Keratinocyte (primary cell): ENCODE measurements at regions not wholly inside any gene's neighbourhood (a gene's known extent, or its start where the extent isn't known, plus 50 kb on each side); places are given as distances from the start of the nearest gene placed in this dataset.

Experiments used
- DNase-seq: peaks from one replicate; pipeline ENCODE4 v3.0.0-alpha.2; 2011; ENCODE audit warnings: low read depth, missing footprints, low spot score
- FAIRE-seq: peaks from 2 replicates; lab custom pipeline; 2011; peaks lifted over from hg19 to GRCh38; lab: Jason Lieb, UNC
- H2AFZ ChIP-seq: 2 replicates; pipeline ENCODE4 v1.6.0; 2012; ENCODE audit warnings: low read length, control low read depth, inconsistent platforms; ENCODE audit not compliant: control insufficient read depth
- H3K27ac ChIP-seq: 2 replicates; pipeline ENCODE4 v1.5.1; 2011; ENCODE audit warnings: low read length; ENCODE audit not compliant: control insufficient read depth, insufficient read depth
- H3K27me3 ChIP-seq: 3 replicates; pipeline ENCODE4 v1.6.0; 2011; ENCODE audit warnings: low read length; ENCODE audit not compliant: control insufficient read depth, insufficient read depth; ENCODE audit errors: extremely low read depth
- H3K36me3 ChIP-seq, 2 experiments: 2 replicates in 1 of 2; 3 replicates in 1 of 2; pipeline ENCODE4 v1.5.1; 2011; ENCODE audit warnings: low read length in 2 of 2, mild to moderate bottlenecking in 1 of 2; ENCODE audit not compliant: control insufficient read depth in 2 of 2, insufficient read depth in 2 of 2; ENCODE audit errors: extremely low read depth in 1 of 2
- H3K4me1 ChIP-seq: 3 replicates; pipeline ENCODE4 v1.5.1; 2011; ENCODE audit warnings: low read length; ENCODE audit not compliant: control insufficient read depth, insufficient read depth; ENCODE audit errors: extremely low read depth
- H3K4me2 ChIP-seq: 3 replicates; pipeline ENCODE4 v1.6.0; 2011; ENCODE audit warnings: low read depth, low read length; ENCODE audit not compliant: control insufficient read depth, insufficient read depth; ENCODE audit errors: extremely low read depth
- H3K4me3 ChIP-seq, 3 experiments: fragments of 200-600 bp in 1 of 3; sonication (generic) in 1 of 3; 2 replicates in 2 of 3; 3 replicates in 1 of 3; pipeline ENCODE4 v1.5.1; 2011 to 2016; ENCODE audit warnings: low read length in 3 of 3, mild to moderate bottlenecking in 3 of 3, control low read depth in 2 of 3, inconsistent platforms in 1 of 3, low read depth in 1 of 3, mixed read lengths in 1 of 3, mixed run types in 1 of 3, moderate library complexity in 1 of 3; ENCODE audit not compliant: control insufficient read depth in 2 of 3, insufficient read depth in 2 of 3; ENCODE audit errors: extremely low read depth in 1 of 3
- H3K79me2 ChIP-seq: 2 replicates; pipeline ENCODE4 v1.6.0; 2012; ENCODE audit warnings: low read length; ENCODE audit not compliant: control insufficient read depth, insufficient read depth
- H3K9ac ChIP-seq: 3 replicates; pipeline ENCODE4 v1.6.0; 2011; ENCODE audit warnings: low read length; ENCODE audit not compliant: control insufficient read depth, insufficient read depth; ENCODE audit errors: extremely low read depth
- H3K9me1 ChIP-seq: 3 replicates; pipeline ENCODE4 v1.6.0; 2011; ENCODE audit warnings: low read length; ENCODE audit not compliant: control insufficient read depth, insufficient read depth; ENCODE audit errors: extremely low read depth
- H3K9me3 ChIP-seq: 2 replicates; pipeline ENCODE4 v1.5.1; 2012; ENCODE audit warnings: low read depth, low read length; ENCODE audit not compliant: control insufficient read depth
- H4K20me1 ChIP-seq: 3 replicates; pipeline ENCODE4 v1.6.0; 2011; ENCODE audit warnings: low read length; ENCODE audit not compliant: control insufficient read depth, insufficient read depth; ENCODE audit errors: extremely low read depth
- CTCF ChIP-seq, 3 experiments: IDR thresholded peaks in 1 of 3; conservative IDR thresholded peaks in 1 of 3; optimal IDR thresholded peaks in 1 of 3; 2 replicates in 2 of 3; 3 replicates in 1 of 3; pipeline versions ENCODE3 to v1.5.1; 2011; ENCODE audit warnings: low read length in 3 of 3, mild to moderate bottlenecking in 3 of 3, moderate library complexity in 2 of 3, control low read depth in 1 of 3, inconsistent platforms in 1 of 3; ENCODE audit not compliant: insufficient read depth in 2 of 3; ENCODE audit errors: extremely low read depth in 1 of 3
- EZH2 ChIP-seq: IDR thresholded peaks from one replicate; pipeline ENCODE4 v1.6.1; 2012; ENCODE audit warnings: inconsistent platforms, mild to moderate bottlenecking, low read length, moderate library complexity
- dilution Hi-C: fragments of 300-500 bp; cut with MboI; formaldehyde crosslinking; loops from one replicate; pipeline ENCODE4 v1.7.0; 2020; ENCODE audit warnings: low sequenced_read_pairs; ENCODE audit not compliant: extremely low pct_ligation_motif_present

- no peak for DNase-seq
- no peaks in the 10 kb centered on the region for H4K20me1 ChIP-seq
- no peaks in the 10 kb centered on the region for H3K9me3 ChIP-seq
- H3K36me3 ChIP-seq, result no peaks in the 10 kb centered on the region
- H3K27me3 ChIP-seq, result no peaks in the 10 kb centered on the region
- dilution Hi-C loops, result no loop called here
- H3K27ac ChIP-seq, result no peak overlapping the region
- H3K9me1 ChIP-seq, result no peaks in the 10 kb centered on the region
- H3K4me2 ChIP-seq, result no peak overlapping the region
- no peak for TF ChIP-seq EZH2
- no peak for TF ChIP-seq CTCF (optimal IDR thresholded peaks at IDR 0.05 in 1 of 3, IDR thresholded peaks at IDR 0.05 in 1 of 3, conservative IDR thresholded peaks at IDR 0.05 in 1 of 3; ENCODE audit: extremely low read depth in 1 of 3, insufficient read depth in 2 of 3, low read length in 3 of 3)
- H3K79me2 ChIP-seq, result no peaks in the 10 kb centered on the region
- FAIRE-seq, result no peak
- H3K9ac ChIP-seq, result no peak overlapping the region
- no peaks in the 10 kb centered on the region for H3K4me1 ChIP-seq
- no peak overlapping the region for H2AFZ ChIP-seq
- no peak overlapping the region for H3K4me3 ChIP-seq
These were observed 162.4 kb upstream of the BTBD3 start for GRCh38 chr20:11755071-11755841.

GRCh38 chr20:11761497-11761896 is 156.2 kb upstream of the BTBD3 start:
- TF ChIP-seq CTCF (optimal IDR thresholded peaks at IDR 0.05 in 1 of 3, IDR thresholded peaks at IDR 0.05 in 1 of 3, conservative IDR thresholded peaks at IDR 0.05 in 1 of 3; ENCODE audit: extremely low read depth in 1 of 3, insufficient read depth in 2 of 3, low read length in 3 of 3) (no peak), EZH2 (no peak)
- H3K4me3 ChIP-seq, result no peak overlapping the region
- FAIRE-seq (no peak), DNase-seq (no peak)
- no peaks in the 10 kb centered on the region for H3K36me3 ChIP-seq
- no peaks in the 10 kb centered on the region for H3K27me3 ChIP-seq
- no peaks in the 10 kb centered on the region for H3K9me1 ChIP-seq
- H3K79me2 ChIP-seq, result no peaks in the 10 kb centered on the region
- no peak overlapping the region for H2AFZ ChIP-seq
- no peaks in the 10 kb centered on the region for H4K20me1 ChIP-seq
- dilution Hi-C loops, result no loop called here
- H3K27ac ChIP-seq, result no peak overlapping the region
- H3K4me1 ChIP-seq, result no peaks in the 10 kb centered on the region
- no peak overlapping the region for H3K4me2 ChIP-seq
- H3K9ac ChIP-seq, result no peak overlapping the region
- H3K9me3 ChIP-seq, result no peaks in the 10 kb centered on the region
